Inferior parietal cortex (tissue), 1 donor: ENCODE measurements at regions not wholly inside any gene's neighbourhood (a gene's known extent, or its start where the extent isn't known, plus 50 kb on each side); places are given as distances from the start of the nearest gene placed in this dataset.

Experiments
- DNase-seq: peaks from one replicate; pipeline ENCODE4 v3.0.0-alpha.2; 2016; ENCODE audit errors: extremely low spot score

DNA sequence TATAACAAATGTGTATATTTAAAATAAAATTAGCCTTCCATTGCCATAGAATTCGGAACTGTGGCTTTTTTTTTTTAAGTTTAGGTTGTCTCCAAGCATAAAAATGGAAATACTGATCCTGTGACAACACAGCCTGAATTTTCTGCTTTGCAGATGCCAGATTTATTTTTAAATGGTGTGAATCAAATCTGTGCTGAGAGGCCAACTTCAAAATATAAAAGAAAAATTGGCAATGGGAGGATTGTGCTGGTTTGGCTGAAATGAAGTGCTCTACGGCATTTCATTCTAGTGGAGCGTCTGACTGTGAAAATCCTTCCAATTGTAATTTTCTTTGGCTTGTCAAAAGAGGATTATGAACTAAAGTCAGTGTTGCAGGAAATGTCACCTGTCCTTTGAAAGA is 580.3 kb upstream of the ZFP42 start:
- DNase-seq = peak; percentile 64

DNA sequence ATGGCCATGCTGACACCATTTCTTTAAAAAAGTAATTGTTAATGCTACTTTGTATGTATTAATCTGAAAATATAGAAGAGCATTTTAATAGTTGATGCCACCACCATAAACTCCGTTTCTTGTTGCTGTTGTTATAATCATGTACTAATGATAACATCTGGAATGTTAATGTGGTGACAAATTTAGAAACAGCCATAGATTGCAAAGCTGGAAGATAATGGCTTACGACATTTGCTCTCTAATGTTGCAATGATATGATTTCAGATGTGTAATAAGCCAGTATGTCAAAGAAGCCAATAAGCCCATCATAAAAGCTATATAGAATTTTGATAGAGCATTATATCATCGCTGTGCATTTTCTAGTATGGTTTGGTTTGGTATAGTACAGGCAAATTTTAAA is 579.4 kb upstream of the ZFP42 start:
- no peak for DNase-seq

DNA sequence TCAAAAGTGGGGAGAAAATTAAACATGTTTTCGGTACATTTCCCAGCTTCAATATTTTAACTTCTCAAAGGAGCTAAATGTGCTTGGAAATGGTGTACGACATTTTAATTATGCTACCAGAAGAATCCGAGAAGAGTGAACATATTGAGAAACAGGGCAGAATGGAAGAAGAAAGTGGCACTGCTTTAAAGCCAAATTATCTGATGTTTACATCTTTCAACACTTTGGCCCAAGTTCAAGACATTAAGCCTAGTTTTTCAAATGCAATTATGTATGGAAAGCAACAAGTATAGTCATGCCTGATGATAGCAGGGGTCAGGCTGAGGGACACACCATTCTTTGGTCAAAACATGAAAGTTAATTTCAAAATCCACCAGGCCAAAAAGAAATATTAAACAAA is 577.9 kb upstream of the ZFP42 start:
- DNase-seq = no peak

DNA sequence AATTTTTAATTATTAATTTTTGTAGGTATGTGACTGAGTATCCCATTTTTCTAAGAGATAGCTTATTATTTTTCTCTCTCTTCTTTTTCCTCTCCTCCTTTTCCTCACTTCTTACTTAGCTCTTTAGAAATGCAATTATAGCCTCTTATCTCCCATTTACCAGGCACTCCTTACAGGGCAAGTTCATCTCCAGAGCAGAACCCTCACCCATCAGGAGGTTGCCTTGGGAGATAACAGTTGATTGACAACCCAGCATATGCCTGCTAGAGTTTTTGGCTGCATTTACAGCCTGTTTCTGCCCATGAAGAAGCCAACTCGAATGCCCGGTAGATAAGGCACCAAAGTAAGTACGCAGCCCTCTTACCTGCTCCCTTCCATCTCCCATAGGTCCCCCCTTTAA is 572.9 kb upstream of the ZFP42 start:
- DNase-seq = no peak

DNA sequence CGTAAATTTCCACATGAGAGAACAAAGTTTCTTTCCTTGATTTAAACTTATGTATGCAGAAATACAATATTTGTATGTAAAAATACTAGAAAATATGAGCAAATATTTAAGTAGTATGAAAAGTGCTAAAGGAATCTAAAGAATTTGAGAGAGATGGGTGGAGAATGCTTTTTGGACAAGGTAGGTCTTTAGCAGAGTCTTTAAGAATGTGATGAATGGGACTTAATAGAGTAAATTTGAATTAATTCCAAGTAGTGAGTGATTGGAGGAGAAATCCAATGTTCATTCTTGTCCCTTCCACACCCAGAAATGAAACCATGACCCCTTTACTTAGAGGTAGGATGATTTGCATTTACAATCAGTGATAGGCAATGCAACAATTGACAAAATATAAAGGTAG is 570.9 kb upstream of the ZFP42 start:
- DNase-seq = no peak

DNA sequence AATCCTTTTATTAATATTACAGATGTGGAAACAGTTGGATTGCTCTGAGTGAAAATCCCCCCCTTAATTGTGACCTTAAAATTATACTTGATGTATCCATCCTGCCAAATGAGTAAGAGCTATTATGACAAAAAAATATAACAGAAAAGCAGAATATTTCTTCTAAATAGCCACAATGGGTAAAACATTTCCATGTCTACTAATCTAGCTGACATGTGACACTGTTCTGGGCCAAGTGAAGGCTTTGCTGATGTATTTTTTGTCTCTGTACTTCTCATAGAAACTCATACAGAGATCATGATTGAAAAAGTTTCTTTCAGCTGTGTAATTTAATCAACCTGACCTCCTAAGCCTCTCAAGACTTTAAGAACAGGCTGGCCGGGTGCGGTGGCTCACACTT is 569.1 kb upstream of the ZFP42 start:
- DNase-seq = no peak

DNA sequence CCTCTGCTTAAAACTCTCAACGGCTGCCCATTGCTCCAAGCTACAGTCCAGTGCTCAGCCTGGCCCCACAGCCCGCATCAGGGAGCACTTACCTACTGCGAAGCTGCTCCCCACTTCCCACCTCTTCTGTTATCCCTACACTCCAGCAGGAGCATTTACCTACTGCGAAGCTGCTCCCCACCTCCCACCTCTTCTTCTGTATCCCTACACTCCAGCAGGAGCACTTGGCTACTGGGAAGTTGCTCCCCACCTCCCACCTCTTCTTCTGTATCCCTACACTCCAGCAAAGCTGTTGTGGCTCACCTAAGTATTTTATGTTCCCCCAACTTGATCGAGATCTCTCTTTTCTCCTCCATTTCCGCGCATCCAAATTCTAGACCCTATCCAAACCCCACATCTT is 563.3 kb upstream of the ZFP42 start:
- no peak for DNase-seq

DNA sequence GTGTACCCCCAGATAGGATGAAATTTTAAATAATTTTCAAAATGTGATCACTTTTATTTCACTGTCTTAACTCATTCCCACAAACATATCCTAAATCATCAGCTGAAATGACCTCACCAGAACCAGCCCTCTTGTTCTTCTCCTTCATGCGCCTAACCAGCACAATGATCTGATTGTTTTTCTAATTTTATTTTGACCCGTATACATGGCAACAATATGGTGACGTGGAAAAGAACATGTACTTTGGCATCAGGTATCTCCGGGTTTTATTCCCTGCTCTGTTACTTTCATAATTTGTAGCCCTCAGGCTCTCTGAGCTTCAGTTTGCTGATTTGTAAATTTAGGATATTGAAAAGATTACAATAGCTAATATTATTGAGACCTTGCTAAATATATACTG is 562.4 kb upstream of the ZFP42 start:
- DNase-seq = no peak

DNA sequence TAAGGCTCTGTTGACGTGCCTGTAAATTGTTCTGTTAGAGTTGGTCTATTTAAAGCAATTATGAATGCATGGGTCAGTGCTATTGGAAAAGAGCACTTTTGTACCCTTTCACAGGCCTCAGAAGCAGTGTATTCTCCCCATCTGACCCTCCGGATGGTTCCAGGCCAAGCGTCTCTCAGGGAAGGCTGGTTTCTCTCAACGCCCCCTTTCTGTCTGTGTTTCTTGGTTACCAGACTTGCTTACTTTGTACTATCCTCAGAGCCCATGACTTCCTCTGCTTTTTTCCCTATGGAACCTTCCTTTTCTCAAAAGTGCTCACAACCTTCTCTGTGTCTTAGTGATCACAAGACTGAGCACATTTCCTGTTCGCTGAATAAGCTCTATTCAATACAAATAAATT is 559.3 kb upstream of the ZFP42 start:
- DNase-seq = no peak

DNA sequence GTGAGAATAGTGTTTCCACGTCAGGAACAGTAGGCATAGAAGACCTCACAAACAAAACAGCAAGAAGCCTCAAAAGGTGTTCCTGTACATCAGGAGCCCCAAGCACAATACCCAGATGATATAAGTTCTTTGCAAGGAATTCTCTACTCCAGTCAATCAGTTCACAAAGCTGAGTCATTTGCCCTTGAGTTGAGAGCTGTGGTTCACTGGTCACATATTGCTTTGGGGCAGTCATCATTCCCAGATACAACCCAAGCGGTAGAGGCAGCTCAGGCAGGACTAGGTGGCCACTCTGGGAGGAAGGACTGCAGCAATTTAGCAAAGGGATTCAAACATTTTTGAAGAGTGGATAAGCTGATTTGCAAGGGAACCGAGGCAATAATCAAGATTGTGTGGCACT is 551.5 kb upstream of the ZFP42 start:
- DNase-seq = no peak

DNA sequence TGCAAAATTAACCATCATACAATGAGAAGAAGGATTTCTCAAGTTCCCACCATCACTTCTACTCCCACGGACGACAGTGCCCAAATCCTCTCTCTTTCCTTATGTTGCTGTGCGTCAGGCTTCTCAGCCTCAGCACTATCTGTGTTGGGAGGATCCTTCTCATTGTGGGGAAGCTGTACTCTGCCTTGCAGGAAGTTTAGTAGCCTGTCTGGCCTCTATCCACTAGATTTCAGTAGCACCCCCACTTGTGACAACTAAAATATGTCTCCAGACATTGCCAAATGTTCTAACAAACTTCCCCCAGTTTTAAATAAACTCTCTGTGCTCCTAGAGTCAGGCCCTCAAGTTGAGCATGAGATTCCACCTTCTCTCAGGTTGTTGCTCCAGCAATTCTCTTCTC is 545.9 kb upstream of the ZFP42 start:
- no peak for DNase-seq

DNA sequence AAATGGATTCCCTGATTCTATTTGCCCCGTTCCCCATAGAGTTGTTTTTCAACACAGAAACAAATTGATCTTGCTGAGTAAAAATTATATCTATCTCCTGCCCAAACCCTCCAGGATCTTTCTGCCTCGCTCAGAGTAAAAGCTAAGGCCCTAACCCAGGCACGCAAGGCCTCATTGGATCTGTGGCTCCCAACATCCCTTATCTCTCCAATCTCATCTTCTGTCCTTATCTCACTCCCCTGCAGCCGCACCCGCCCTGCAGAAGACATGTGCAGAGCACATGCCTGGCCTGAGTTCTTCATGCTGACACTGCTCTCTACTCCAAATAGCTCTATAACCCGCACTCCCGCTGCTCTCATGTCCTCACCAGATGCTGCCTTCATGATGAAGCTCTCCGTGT is 543.8 kb upstream of the ZFP42 start:
- DNase-seq = no peak

DNA sequence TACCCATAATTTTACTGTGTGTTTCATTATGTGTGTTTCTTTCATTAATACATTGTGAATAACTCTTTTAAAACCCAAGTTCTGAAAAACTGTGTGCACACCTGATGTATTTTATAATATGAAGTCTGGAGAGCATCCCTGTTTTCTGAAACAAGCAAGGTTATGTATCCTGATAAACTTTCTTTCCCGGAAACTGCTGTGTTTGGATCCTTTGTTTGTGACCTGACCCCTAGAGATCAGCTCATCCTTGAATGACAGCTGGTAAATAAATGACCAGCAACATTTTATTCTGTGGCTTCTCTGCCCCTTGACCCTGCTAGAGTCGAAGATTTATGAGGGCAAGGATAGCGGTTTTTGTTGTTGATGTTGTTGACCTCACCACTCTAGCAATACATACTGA is 535.6 kb upstream of the ZFP42 start:
- no peak for DNase-seq

DNA sequence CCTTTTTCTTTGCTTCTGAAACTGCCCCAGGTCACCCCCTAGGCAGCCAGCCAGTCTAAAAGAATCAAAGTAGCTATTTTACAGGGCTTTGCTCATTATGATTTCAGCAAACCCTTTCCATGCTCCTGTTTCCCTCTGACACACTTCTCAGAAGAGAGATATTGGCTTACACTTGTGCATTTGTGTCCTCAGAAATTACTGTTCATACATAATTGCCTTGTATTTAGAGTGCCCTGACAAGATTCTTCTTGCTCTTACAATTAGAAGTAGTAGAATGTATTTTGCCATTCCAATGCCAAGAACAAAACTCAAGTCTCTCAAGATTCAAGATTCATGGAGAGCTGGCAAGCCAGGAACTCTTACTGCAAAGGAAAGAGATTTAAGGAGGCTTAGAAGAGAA is 531.0 kb upstream of the ZFP42 start:
- no peak for DNase-seq

DNA sequence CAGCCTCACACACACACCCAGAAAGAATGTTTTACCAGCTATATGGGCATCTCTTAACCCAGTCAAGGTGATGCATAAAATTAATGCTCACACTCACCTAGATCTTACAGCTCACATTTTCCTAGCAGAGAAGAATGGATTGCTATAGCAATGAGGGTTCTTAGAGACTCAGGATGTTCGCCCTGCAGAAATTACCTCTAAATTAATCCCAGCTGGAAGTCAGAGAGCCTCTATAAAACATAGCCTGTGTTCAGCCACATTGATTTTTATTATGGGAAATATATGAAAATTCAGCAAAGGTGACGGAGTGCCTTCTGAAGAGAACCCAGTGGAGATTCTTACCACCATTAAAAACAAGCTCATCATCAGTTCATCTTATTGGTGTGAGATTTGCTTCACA is 528.3 kb upstream of the ZFP42 start:
- DNase-seq = no peak

DNA sequence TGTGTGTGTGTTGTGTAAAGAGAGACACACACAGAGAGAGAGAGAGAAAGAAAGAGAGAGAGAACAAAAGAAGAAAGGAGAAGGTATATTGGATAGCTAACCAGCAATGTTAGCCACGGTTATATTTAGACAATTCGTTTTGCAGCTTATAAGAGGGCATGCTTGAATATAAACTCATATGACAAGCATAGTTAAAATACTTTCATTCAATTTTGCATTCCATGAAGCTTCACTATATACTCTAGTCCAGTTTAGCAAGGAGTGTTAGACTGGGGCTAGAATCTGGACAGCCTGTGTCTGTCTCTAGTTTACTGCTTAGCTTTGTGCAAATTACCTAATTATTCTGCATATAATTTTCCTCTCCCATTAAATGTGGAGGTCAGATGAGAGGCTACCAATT is 525.9 kb upstream of the ZFP42 start:
- DNase-seq = no peak

DNA sequence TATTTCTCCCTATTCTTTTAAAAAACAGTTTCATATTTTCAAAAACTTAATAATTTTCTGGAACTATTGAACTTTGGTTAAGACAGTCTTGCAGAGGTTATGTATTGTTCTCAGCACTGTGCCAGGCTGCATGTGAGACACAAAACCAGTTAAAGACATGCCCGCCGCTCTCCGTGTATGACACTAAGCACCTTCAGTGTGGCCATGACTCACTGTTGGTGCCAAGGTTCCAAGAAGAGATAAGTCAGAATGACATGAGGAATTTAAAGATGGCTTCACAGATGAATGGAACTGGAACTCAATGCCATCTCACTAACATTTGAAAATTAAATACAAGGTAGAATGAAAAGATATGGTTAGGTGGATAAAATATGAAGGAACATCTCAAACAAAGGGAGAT is 525.5 kb upstream of the ZFP42 start:
- no peak for DNase-seq

DNA sequence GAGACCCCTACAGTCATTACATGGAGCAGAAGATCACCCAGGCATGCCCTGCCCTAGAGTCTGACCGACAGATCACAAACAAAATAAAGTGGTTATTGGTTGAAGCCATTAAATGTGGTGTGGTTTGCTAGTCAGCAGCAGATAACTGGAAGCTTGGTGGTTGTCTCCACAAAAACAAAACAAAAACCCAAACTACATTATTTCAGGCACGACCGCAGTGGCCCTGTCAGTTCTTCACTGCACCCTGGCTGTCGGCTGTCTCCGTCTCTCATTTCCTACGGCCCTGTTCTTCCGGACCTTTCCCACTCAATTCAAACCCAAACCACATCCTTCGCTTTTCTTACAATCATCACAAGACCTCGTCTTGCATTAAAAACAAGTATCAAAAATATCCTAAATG is 521.3 kb upstream of the ZFP42 start:
- DNase-seq = no peak

DNA sequence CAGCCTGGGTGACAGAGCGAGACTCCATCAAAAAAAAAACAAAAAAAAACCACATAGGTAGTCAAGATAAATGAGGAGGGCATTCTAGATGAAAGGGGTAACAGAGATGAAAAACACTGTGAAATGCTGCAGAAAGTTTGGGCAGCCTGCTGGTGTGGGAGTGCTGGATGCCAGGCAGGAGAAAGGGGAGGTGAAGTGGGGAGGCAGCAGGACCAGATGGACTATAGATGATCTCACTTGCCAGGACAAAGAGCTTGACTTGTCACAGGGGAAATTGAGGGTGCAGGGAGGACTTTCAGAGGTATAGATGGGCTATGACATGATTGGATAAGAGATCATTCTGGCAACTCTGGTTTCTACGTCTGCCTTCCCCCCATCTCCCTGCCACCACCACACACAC is 519.7 kb upstream of the ZFP42 start:
- DNase-seq = no peak

DNA sequence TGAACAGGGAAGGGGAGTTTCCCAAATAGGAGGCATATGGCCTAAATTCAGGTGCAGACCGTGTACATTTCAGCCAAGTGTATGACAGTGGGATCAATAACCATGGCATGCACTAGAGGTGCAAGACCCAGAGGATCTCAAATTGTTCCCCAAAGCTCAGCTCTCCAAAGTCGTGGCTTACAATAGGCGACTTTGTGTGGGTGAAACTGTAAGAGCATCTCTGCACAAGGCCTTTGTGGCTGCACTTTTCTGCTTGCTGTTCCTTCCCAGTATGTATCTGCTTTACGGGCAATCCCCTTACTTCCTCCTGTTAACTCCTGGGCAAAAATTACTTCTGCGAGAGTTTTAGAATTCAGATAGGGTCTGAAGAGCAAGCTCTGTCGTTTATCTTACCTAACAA is 518.3 kb upstream of the ZFP42 start:
- no peak for DNase-seq

DNA sequence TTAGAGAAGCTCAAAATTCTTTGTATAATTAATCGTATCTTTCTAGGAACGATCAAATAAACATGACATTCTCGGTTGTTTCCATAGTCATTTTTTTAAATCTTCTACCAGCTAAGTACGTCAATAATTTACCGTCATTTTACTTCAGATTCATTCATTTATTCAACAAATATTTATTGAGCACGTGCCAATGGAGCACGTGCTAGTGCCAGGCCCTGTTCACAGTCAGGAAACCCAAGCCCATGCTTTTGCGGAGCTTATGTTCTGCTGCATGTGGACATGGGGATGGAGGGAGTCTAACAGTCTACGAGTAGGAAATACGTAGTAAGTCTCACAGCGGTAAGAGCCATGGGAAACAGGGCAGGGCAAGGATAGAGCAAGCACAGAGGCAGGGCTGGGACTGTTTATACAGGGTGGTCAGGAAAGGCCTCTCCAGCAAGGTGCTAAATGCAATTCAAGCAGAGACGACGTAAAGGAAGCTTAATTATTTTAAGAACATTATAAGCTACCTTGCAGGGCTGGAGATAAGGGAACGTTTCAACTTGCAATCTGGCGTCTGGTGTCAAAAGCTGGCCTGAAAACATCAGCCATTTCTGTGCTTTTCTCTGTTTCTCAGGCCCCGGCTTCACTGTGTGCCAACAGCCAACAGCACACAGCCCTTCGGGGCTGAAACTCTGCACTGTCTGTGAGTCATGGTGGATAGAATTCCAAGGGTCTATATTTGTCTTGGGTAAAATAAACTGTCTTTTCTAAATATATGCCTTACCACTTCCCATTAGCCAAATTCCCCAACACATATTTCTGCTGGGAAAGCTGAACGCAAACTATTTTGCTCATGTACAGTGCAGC is 517.1 kb upstream of the ZFP42 start:
- no peak for DNase-seq

DNA sequence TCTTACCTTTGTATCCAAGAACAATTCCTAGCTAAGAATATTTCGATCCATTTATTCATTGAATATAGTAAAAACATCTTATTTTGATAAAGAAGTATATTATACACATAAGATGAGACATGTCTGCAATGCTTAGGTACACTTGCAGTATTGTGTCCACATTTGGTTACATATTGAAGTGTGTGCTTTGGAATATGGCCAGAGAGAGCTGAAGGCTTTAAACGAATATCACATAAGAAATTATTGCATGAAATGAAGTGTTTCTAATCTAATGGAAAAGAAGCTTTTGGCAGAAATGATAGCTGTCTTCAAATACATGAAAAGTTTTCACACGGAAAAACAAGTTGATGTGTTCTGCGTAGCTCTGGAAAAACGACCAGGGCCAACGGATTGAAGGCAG is 516.1 kb upstream of the ZFP42 start:
- no peak for DNase-seq

DNA sequence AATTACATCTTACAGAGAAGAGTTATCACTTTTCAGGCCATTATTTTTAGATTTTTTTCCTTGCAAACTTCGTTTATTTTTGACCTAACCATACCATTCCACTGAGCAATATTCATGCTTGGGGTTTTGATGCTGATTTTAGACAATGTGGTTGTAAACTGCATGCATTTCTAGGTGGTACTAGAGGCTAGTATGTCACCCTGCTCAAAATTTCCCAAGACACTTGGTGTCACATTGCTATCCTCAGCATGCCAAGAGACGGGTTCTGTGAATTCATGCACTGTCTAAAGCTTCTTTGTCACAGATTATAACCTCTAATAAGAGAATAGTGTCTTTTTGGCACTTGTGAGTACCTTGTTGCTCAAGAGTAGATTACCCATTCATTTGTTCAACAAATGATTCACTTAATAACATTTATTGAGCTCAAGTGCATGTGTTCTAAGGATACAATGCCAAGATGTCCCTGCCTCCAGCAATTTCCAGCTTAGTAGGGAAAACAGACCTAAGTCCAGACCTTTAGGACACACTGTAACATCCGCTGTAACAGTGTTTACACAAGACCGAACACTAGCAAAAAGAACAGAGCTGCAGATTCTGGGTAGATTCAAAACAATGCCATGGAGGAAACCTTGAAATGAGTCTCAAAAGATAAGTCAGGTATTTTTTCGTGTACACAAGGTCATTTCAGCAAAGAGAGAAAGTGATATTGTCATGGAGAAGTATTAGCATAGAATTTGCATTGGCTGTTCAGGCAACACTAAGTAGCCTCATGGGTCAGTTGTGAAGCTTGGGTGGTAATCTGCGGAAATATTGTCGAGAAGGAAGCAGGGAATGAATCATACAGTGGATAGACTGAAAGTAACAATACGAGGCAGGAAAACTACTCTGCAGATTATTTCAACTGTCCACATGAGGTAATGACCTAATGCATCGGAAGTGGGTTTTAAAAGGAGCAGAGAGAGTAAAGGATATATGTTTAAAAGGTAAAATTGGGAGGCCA is 515.1 kb upstream of the ZFP42 start:
- no peak for DNase-seq
